GM12892 (cell line): ENCODE measurements at regions not wholly inside any gene's neighbourhood (a gene's known extent, or its start where the extent isn't known, plus 50 kb on each side); places are given as distances from the start of the nearest gene placed in this dataset.

Experiments used
- POLR2A ChIP-seq: IDR thresholded peaks from 2 replicates; pipeline ENCODE4 v1.6.1; 2011; ENCODE audit warnings: low read depth, low read length, control low read depth
- POLR2AphosphoS5 ChIP-seq: IDR thresholded peaks from 2 replicates; pipeline ENCODE4 v1.6.1; 2011; ENCODE audit warnings: low read depth, low read length, control low read depth

DNA sequence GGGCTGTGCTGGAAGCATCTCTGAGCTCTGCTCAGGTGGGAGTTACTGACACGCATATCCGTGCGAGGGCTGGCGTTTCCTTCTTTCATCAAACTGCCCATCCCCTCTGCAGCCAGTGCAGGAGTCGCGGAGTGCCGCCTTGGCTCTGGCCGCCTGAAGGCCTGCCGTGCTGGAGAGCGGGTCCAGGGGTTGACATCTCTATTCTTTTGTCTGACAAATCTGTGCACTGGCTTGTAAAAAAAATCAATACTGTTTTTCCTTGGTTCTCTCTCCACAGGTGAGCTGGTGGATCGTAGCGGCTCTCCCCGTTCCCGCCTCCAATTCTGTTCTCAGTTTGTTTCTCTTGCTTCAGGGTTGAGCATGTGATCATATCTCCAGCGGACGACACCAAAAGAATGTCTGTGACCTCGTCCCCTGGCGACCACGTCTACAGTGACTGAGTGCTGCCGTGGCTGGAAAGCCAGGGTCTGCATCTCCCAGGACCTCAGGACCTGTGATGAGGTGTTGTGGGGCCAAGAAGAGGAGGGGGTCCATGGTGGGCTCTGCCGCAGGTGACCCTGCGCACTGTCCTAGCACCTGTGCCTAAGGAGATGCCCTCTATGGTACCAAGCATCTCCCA is 214.3 kb upstream of the IRX4 start:
- TF ChIP-seq POLR2AphosphoS5 (no peak), POLR2A (no peak)
